ENCODE measurements at regions not wholly inside any gene's neighbourhood (a gene's known extent, or its start where the extent isn't known, plus 50 kb on each side); places are given as distances from the start of the nearest gene placed in this dataset.

DNA sequence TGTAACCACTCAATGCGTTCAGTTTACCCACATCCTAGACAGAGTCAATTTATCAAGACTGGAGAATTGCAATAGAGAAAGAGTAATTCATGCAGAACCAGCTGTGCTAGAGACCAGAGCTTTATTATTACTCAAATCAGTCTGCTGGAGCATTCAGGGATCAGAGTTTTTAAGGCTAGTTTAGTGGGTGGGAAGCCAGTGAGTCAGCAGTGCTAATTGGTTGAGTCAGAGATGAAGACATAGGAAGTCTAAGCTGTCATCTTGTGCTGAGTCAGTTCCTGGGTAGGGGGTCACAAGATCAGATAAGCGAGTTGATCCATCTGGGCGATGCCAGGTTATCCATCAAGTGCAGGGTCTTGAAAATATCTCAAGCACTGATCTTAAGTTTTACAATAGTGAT, 499.6 kb downstream of the MRPL39 start (continued):
- TF ChIP-seq HOXA7 (CRISPR knock-in tag; IDR thresholded peaks at IDR 0.05; ENCODE audit: borderline replicate concordance) (no peak), ZNF626 (tag by site-specific recombination; IDR thresholded peaks at IDR 0.05) (no peak), ZNF654 (tag by site-specific recombination; IDR thresholded peaks at IDR 0.05; ENCODE audit: low read depth) (no peak), ZFP69B (tag by site-specific recombination; IDR thresholded peaks at IDR 0.05) (no peak), ZNF48 (tag by site-specific recombination; IDR thresholded peaks at IDR 0.05) (no peak), ZNF26 (tag by site-specific recombination; IDR thresholded peaks at IDR 0.05) (no peak)
- TF ChIP-seq, protein P1, sequence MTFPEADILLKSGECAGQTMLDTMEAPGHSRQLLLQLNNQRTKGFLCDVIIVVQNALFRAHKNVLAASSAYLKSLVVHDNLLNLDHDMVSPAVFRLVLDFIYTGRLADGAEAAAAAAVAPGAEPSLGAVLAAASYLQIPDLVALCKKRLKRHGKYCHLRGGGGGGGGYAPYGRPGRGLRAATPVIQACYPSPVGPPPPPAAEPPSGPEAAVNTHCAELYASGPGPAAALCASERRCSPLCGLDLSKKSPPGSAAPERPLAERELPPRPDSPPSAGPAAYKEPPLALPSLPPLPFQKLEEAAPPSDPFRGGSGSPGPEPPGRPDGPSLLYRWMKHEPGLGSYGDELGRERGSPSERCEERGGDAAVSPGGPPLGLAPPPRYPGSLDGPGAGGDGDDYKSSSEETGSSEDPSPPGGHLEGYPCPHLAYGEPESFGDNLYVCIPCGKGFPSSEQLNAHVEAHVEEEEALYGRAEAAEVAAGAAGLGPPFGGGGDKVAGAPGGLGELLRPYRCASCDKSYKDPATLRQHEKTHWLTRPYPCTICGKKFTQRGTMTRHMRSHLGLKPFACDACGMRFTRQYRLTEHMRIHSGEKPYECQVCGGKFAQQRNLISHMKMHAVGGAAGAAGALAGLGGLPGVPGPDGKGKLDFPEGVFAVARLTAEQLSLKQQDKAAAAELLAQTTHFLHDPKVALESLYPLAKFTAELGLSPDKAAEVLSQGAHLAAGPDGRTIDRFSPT (tag by site-specific recombination; IDR thresholded peaks at IDR 0.05), result no peak

DNA sequence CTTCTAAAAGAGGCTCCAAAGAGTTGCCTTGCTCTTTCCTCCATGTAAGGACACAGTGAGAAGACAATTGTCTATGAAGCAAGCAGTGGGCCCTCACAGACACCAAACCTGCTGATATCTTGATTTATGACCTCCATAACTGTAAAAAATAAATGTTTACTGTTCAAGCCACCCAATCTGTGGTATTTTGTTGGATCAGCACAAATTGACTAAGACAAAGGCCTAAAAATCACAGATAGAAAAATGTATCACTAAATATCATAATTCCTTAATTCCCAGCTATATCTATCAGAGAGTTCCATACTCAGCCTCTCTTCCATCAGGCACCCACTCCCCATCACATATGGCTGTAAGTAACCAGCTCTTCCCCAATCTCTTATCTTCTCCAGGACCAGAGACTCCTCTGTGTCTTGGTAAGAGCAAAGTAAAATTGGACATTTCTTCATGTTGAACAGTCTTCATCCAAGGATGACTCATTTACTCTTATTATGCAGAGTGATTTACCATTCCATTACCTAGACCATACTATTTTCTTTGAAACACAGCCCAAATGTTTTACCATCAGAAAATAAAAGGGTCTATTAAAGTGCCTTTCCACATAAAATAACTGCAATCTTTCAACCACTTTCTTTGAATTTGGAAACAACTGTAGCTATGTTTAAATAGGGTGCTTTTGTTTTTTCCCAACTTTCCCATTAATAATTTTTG, 503.6 kb downstream of the MRPL39 start:
- no peak overlapping the region for H3K4me3 ChIP-seq (ENCODE audit: low read depth, low read length)
- POLR2A ChIA-PET, result no interaction called here
- H3K9me3 ChIP-seq (ENCODE audit: control insufficient read depth, insufficient read depth, low read depth, low read length), result no peaks in the 10 kb centered on the region
- no peak overlapping the region for H3K27ac ChIP-seq (ENCODE audit: extremely low read depth, low read depth, low read length)
- H3K4me1 ChIP-seq (ENCODE audit: control insufficient read depth, insufficient read depth, low read length), result no peaks in the 10 kb centered on the region
- CTCF ChIA-PET, result interaction anchor here (0.5 kb wide), 1 partner anchor 378 kb away, joined by 3 read pairs; no protein-coding TSS in a partner anchor
- no peaks in the 10 kb centered on the region for H3K36me3 ChIP-seq (ENCODE audit: control insufficient read depth in 2 of 2, insufficient read depth in 1 of 2, low read length in 2 of 2)
- TF ChIP-seq ZNF416 (tag by site-specific recombination; IDR thresholded peaks at IDR 0.05) (no peak), ZNF146 (tag by site-specific recombination; IDR thresholded peaks at IDR 0.05) (no peak), ZNF529 (tag by site-specific recombination; IDR thresholded peaks at IDR 0.05; ENCODE audit: insufficient replicate concordance) (no peak), ZNF843 (tag by site-specific recombination; IDR thresholded peaks at IDR 0.05) (no peak), ZNF558 (tag by site-specific recombination; IDR thresholded peaks at IDR 0.05) (no peak), INSM2 (tag by site-specific recombination; IDR thresholded peaks at IDR 0.05) (no peak), ZNF488 (tag by site-specific recombination; IDR thresholded peaks at IDR 0.05) (no peak), REPIN1 (tag by site-specific recombination; IDR thresholded peaks at IDR 0.05; ENCODE audit: low read depth) (no peak), ZNF596 (tag by site-specific recombination; IDR thresholded peaks at IDR 0.05) (no peak), TCF7L2 (IDR thresholded peaks at IDR 0.05; ENCODE audit: borderline replicate concordance, low read depth, low read length) (no peak), TRIM28 (IDR thresholded peaks at IDR 0.05; ENCODE audit: borderline replicate concordance, low read length) (no peak), PRDM6 (tag by site-specific recombination; IDR thresholded peaks at IDR 0.05) (no peak), ZNF76 (tag by site-specific recombination; IDR thresholded peaks at IDR 0.05; ENCODE audit: borderline replicate concordance, low read depth) (no peak), ZNF26 (tag by site-specific recombination; IDR thresholded peaks at IDR 0.05) (no peak), ZNF677 (tag by site-specific recombination; IDR thresholded peaks at IDR 0.05) (no peak)

Measured in HEK293 (cell line).